ENCODE measurements at regions not wholly inside any gene's neighbourhood (a gene's known extent, or its start where the extent isn't known, plus 50 kb on each side); places are given as distances from the start of the nearest gene placed in this dataset.

- TF ChIP-seq POLR2A (IDR thresholded peaks at IDR 0.05): no peak
- TF ChIP-seq CTCF (IDR thresholded peaks at IDR 0.05 in 8 of 11, conservative IDR thresholded peaks at IDR 0.05 in 3 of 11): no peak
- TF ChIP-seq POLR2AphosphoS5 (IDR thresholded peaks at IDR 0.05): no peak
Observed at GRCh38 chr10:105971460-105971859, 1193.0 kb downstream of the SORCS1 start.

Data from spleen (tissue), 7 donors.